WTC11 (cell line): ENCODE measurements at regions not wholly inside any gene's neighbourhood (a gene's known extent, or its start where the extent isn't known, plus 50 kb on each side); places are given as distances from the start of the nearest gene placed in this dataset.

Experiments used
- ATAC-seq: fragments of 200-7000 bp; cut with Tn5 transposase; 2 replicates; pipeline ENCODE4 v1.10.0; 2021; ENCODE audit warnings: mild to moderate bottlenecking, moderate library complexity
- CTCF ChIA-PET: fragments of 300-600 bp; sonication (Branson Sonifier 250); formaldehyde crosslinking; loops from one replicate; lab custom pipeline; 2021; ENCODE audit warnings: antibody characterized with exemption; lab: Charles Lee
- POLR2A ChIA-PET: fragments of 350-600 bp; sonication (Branson Sonifier 250); formaldehyde crosslinking; loops from one replicate; lab custom pipeline; 2021; ENCODE audit warnings: antibody characterized with exemption; lab: Charles Lee
- DNase-seq: peaks from one replicate; pipeline ENCODE4 v3.0.0; 2021; ENCODE audit warnings: low spot score
- H3K27ac Mint-ChIP-seq: 2 replicates; pipeline ENCODE4 v1.8.0; 2021; ENCODE audit warnings: mixed read lengths
- H3K27me3 Mint-ChIP-seq: 2 replicates; pipeline ENCODE4 v1.8.0; 2021; ENCODE audit warnings: low read depth, mild to moderate bottlenecking, moderate library complexity, mixed read lengths
- H3K36me3 Mint-ChIP-seq: 2 replicates; pipeline ENCODE4 v1.8.0; 2021; ENCODE audit warnings: mixed read lengths
- H3K4me1 Mint-ChIP-seq: 2 replicates; pipeline ENCODE4 v1.8.0; 2022; ENCODE audit warnings: mixed read lengths
- H3K4me3 Mint-ChIP-seq: 2 replicates; pipeline ENCODE4 v1.8.0; 2021; ENCODE audit warnings: mild to moderate bottlenecking, moderate library complexity, mixed read lengths
- H3K9me3 Mint-ChIP-seq: 2 replicates; pipeline ENCODE4 v1.8.0; 2021; ENCODE audit warnings: mixed read lengths
- CBFB ChIP-seq: sonication (generic); formaldehyde crosslinking; IDR thresholded peaks from 2 replicates; pipeline ENCODE4 v1.8.1; 2022; ENCODE audit warnings: mild to moderate bottlenecking, low read depth, missing genetic modification reagents
- E2F1 ChIP-seq: sonication (generic); formaldehyde crosslinking; IDR thresholded peaks from 2 replicates; pipeline ENCODE4 v1.8.0; 2022; ENCODE audit warnings: mild to moderate bottlenecking, missing genetic modification reagents
- ESRRA ChIP-seq: sonication (generic); formaldehyde crosslinking; IDR thresholded peaks from 2 replicates; pipeline ENCODE4 v1.8.1; 2022; ENCODE audit warnings: mild to moderate bottlenecking, missing genetic modification reagents, borderline replicate concordance
- FOXK1 ChIP-seq: sonication (generic); formaldehyde crosslinking; IDR thresholded peaks from 2 replicates; pipeline ENCODE4 v1.8.0; 2022; ENCODE audit warnings: mild to moderate bottlenecking, moderate library complexity, missing genetic modification reagents
- GRHL2 ChIP-seq: fragments of 250-450 bp; sonication (Bioruptor Pico); IDR thresholded peaks from 2 replicates; pipeline ENCODE4 v1.8.0; 2022; ENCODE audit warnings: mild to moderate bottlenecking, moderate library complexity; ENCODE audit not compliant: insufficient replicate concordance, severe bottlenecking
- IRF2 ChIP-seq: sonication (generic); formaldehyde crosslinking; IDR thresholded peaks from 2 replicates; pipeline ENCODE4 v1.8.0; 2022; ENCODE audit warnings: low read depth, missing genetic modification reagents, borderline replicate concordance
- NR1H2 ChIP-seq: sonication (generic); formaldehyde crosslinking; IDR thresholded peaks from 2 replicates; pipeline ENCODE4 v1.9.0; 2021; ENCODE audit warnings: mild to moderate bottlenecking, moderate library complexity, missing genetic modification reagents
- PRRX2 ChIP-seq: fragments of 250-450 bp; sonication (Bioruptor Pico); IDR thresholded peaks from 2 replicates; pipeline ENCODE4 v1.8.0; 2021; ENCODE audit warnings: mild to moderate bottlenecking
- RELA ChIP-seq: sonication (generic); formaldehyde crosslinking; IDR thresholded peaks from 2 replicates; pipeline ENCODE4 v1.8.1; 2022; ENCODE audit warnings: missing genetic modification reagents, mild to moderate bottlenecking, borderline replicate concordance
- SOX15 ChIP-seq: fragments of 250-450 bp; sonication (Bioruptor Pico); IDR thresholded peaks from 2 replicates; pipeline ENCODE4 v1.9.0; 2021; ENCODE audit warnings: mild to moderate bottlenecking
- TCF7 ChIP-seq: sonication (generic); formaldehyde crosslinking; IDR thresholded peaks from 2 replicates; pipeline ENCODE4 v1.8.0; 2022; ENCODE audit warnings: mild to moderate bottlenecking, low read depth, missing genetic modification reagents, moderate library complexity
- ZNF317 ChIP-seq: sonication (generic); formaldehyde crosslinking; IDR thresholded peaks from 2 replicates; pipeline ENCODE4 v1.8.1; 2023; ENCODE audit warnings: low read depth, mild to moderate bottlenecking, moderate library complexity, missing genetic modification reagents, borderline replicate concordance
- ZNF423 ChIP-seq: fragments of 250-450 bp; sonication (Bioruptor Pico); IDR thresholded peaks from 2 replicates; pipeline ENCODE4 v2.1.2; 2022; ENCODE audit warnings: mild to moderate bottlenecking, moderate library complexity
- ZNF671 ChIP-seq: fragments of 250-450 bp; sonication (Bioruptor Pico); IDR thresholded peaks from 2 replicates; pipeline ENCODE4 v1.8.0; 2021; ENCODE audit warnings: mild to moderate bottlenecking
- TF ChIP-seq, protein P1 (sequence below): fragments of 250-450 bp; sonication (Bioruptor Pico); IDR thresholded peaks from 2 replicates; pipeline ENCODE4 v1.9.0; 2021; ENCODE audit warnings: mild to moderate bottlenecking, borderline replicate concordance
- TF ChIP-seq, protein P2 (sequence below): sonication (generic); formaldehyde crosslinking; IDR thresholded peaks from 2 replicates; pipeline ENCODE4 v1.8.1; 2023; ENCODE audit warnings: mild to moderate bottlenecking, missing genetic modification reagents
- TF ChIP-seq, protein P3 (sequence below): sonication (generic); formaldehyde crosslinking; IDR thresholded peaks from 2 replicates; pipeline ENCODE4 v1.8.1; 2022; ENCODE audit warnings: mild to moderate bottlenecking, moderate library complexity, missing genetic modification reagents
- TF ChIP-seq, protein P4 (sequence below): sonication (generic); formaldehyde crosslinking; IDR thresholded peaks from 2 replicates; pipeline ENCODE4 v1.8.0; 2022; ENCODE audit warnings: mild to moderate bottlenecking, missing genetic modification reagents
- TF ChIP-seq, protein P5 (sequence below): sonication (generic); formaldehyde crosslinking; IDR thresholded peaks from 2 replicates; pipeline ENCODE4 v1.8.1; 2022; ENCODE audit warnings: low read depth, mild to moderate bottlenecking, moderate library complexity, missing genetic modification reagents, borderline replicate concordance
- TF ChIP-seq, protein P6 (sequence below): sonication (generic); formaldehyde crosslinking; IDR thresholded peaks from 2 replicates; pipeline ENCODE4 v1.8.1; 2023; ENCODE audit warnings: mild to moderate bottlenecking, missing genetic modification reagents, borderline replicate concordance

GRCh38 chr5:84535281-84535680, 150.6 kb upstream of the EDIL3 start:
- Mint-ChIP-seq H3K27ac (peak overlapping the region; percentile 23; the same call in 1 of the 2 replicates), H3K4me1 (peaks cover 13% of the 10 kb centered on the region), H3K9me3 (peaks cover 14% of the 10 kb centered on the region), H3K4me3 (no peak overlapping the region), H3K27me3 (no peaks in the 10 kb centered on the region), H3K36me3 (peaks cover 16% of the 10 kb centered on the region)
- ChIA-PET POLR2A (no interaction called here), CTCF (no interaction called here)
- TF ChIP-seq, protein P1, sequence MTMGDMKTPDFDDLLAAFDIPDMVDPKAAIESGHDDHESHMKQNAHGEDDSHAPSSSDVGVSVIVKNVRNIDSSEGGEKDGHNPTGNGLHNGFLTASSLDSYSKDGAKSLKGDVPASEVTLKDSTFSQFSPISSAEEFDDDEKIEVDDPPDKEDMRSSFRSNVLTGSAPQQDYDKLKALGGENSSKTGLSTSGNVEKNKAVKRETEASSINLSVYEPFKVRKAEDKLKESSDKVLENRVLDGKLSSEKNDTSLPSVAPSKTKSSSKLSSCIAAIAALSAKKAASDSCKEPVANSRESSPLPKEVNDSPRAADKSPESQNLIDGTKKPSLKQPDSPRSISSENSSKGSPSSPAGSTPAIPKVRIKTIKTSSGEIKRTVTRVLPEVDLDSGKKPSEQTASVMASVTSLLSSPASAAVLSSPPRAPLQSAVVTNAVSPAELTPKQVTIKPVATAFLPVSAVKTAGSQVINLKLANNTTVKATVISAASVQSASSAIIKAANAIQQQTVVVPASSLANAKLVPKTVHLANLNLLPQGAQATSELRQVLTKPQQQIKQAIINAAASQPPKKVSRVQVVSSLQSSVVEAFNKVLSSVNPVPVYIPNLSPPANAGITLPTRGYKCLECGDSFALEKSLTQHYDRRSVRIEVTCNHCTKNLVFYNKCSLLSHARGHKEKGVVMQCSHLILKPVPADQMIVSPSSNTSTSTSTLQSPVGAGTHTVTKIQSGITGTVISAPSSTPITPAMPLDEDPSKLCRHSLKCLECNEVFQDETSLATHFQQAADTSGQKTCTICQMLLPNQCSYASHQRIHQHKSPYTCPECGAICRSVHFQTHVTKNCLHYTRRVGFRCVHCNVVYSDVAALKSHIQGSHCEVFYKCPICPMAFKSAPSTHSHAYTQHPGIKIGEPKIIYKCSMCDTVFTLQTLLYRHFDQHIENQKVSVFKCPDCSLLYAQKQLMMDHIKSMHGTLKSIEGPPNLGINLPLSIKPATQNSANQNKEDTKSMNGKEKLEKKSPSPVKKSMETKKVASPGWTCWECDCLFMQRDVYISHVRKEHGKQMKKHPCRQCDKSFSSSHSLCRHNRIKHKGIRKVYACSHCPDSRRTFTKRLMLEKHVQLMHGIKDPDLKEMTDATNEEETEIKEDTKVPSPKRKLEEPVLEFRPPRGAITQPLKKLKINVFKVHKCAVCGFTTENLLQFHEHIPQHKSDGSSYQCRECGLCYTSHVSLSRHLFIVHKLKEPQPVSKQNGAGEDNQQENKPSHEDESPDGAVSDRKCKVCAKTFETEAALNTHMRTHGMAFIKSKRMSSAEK (CRISPR knock-in tag) = no peak
- TF ChIP-seq, protein P2, sequence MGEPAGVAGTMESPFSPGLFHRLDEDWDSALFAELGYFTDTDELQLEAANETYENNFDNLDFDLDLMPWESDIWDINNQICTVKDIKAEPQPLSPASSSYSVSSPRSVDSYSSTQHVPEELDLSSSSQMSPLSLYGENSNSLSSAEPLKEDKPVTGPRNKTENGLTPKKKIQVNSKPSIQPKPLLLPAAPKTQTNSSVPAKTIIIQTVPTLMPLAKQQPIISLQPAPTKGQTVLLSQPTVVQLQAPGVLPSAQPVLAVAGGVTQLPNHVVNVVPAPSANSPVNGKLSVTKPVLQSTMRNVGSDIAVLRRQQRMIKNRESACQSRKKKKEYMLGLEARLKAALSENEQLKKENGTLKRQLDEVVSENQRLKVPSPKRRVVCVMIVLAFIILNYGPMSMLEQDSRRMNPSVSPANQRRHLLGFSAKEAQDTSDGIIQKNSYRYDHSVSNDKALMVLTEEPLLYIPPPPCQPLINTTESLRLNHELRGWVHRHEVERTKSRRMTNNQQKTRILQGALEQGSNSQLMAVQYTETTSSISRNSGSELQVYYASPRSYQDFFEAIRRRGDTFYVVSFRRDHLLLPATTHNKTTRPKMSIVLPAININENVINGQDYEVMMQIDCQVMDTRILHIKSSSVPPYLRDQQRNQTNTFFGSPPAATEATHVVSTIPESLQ (CRISPR knock-in tag) = no peak
- TF ChIP-seq PRRX2 (CRISPR knock-in tag) = no peak
- no peak for TF ChIP-seq ZNF317 (CRISPR knock-in tag)
- no peak for TF ChIP-seq ZNF671 (CRISPR knock-in tag)
- TF ChIP-seq, protein P3, sequence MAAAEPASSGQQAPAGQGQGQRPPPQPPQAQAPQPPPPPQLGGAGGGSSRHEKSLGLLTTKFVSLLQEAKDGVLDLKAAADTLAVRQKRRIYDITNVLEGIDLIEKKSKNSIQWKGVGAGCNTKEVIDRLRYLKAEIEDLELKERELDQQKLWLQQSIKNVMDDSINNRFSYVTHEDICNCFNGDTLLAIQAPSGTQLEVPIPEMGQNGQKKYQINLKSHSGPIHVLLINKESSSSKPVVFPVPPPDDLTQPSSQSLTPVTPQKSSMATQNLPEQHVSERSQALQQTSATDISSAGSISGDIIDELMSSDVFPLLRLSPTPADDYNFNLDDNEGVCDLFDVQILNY (CRISPR knock-in tag) = no peak
- TF ChIP-seq E2F1 (CRISPR knock-in tag) = no peak
- TF ChIP-seq, protein P4, sequence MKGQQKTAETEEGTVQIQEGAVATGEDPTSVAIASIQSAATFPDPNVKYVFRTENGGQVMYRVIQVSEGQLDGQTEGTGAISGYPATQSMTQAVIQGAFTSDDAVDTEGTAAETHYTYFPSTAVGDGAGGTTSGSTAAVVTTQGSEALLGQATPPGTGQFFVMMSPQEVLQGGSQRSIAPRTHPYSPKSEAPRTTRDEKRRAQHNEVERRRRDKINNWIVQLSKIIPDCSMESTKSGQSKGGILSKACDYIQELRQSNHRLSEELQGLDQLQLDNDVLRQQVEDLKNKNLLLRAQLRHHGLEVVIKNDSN = no peak
- TF ChIP-seq TCF7 (CRISPR knock-in tag) = no peak
- no peak for TF ChIP-seq RELA (CRISPR knock-in tag)
- no peak for TF ChIP-seq FOXK1 (CRISPR knock-in tag)
- TF ChIP-seq SOX15 (CRISPR knock-in tag) = no peak
- TF ChIP-seq ESRRA = no peak
- TF ChIP-seq ZNF423 (CRISPR knock-in tag) = no peak
- no peak for DNase-seq
- no peak for ATAC-seq

DNA sequence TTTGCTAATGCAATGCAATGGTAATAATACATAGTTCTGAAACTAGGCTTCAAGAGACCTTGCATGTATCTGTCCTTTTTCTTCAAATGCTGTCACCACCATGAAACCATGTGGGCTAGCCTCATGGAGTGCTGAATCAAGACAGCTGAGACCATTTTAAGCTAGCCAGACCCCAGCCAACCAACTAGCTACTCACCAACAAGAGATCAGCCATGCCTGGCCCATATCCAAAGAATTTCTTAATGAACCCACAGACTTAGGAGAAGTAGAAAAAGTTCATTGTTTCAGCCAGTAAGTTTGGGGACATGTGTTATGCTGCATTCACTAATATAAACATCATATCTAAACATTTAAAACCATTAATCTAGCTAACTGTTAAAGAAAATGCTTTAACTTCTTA, 139.8 kb upstream of the EDIL3 start:
- POLR2A ChIA-PET = no interaction called here
- CTCF ChIA-PET = no interaction called here
- Mint-ChIP-seq H3K27me3 (0 out of 2 replicates have a peak, but pooled peaks cover 2% of the 10 kb centered on the region), H3K4me1 (no peaks in the 10 kb centered on the region), H3K9me3 (peaks cover 17% of the 10 kb centered on the region), H3K4me3 (no peak overlapping the region), H3K27ac (no peak overlapping the region)
- DNase-seq = no peak
- no peak for ATAC-seq
- TF ChIP-seq, protein P5, sequence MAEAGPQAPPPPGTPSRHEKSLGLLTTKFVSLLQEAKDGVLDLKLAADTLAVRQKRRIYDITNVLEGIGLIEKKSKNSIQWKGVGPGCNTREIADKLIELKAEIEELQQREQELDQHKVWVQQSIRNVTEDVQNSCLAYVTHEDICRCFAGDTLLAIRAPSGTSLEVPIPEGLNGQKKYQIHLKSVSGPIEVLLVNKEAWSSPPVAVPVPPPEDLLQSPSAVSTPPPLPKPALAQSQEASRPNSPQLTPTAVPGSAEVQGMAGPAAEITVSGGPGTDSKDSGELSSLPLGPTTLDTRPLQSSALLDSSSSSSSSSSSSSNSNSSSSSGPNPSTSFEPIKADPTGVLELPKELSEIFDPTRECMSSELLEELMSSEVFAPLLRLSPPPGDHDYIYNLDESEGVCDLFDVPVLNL (CRISPR knock-in tag) = no peak
- TF ChIP-seq, protein P3 (CRISPR knock-in tag) = no peak
- TF ChIP-seq IRF2 (CRISPR knock-in tag) (no peak), GRHL2 (CRISPR knock-in tag) (no peak), CBFB (no peak), NR1H2 (no peak)
- TF ChIP-seq, protein P6, sequence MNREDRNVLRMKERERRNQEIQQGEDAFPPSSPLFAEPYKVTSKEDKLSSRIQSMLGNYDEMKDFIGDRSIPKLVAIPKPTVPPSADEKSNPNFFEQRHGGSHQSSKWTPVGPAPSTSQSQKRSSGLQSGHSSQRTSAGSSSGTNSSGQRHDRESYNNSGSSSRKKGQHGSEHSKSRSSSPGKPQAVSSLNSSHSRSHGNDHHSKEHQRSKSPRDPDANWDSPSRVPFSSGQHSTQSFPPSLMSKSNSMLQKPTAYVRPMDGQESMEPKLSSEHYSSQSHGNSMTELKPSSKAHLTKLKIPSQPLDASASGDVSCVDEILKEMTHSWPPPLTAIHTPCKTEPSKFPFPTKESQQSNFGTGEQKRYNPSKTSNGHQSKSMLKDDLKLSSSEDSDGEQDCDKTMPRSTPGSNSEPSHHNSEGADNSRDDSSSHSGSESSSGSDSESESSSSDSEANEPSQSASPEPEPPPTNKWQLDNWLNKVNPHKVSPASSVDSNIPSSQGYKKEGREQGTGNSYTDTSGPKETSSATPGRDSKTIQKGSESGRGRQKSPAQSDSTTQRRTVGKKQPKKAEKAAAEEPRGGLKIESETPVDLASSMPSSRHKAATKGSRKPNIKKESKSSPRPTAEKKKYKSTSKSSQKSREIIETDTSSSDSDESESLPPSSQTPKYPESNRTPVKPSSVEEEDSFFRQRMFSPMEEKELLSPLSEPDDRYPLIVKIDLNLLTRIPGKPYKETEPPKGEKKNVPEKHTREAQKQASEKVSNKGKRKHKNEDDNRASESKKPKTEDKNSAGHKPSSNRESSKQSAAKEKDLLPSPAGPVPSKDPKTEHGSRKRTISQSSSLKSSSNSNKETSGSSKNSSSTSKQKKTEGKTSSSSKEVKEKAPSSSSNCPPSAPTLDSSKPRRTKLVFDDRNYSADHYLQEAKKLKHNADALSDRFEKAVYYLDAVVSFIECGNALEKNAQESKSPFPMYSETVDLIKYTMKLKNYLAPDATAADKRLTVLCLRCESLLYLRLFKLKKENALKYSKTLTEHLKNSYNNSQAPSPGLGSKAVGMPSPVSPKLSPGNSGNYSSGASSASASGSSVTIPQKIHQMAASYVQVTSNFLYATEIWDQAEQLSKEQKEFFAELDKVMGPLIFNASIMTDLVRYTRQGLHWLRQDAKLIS (CRISPR knock-in tag) = no peak
- TF ChIP-seq, all 79 proteins: peak for 0
- peaks cover 2% of the 10 kb centered on the region; the same call in 1 of the 2 replicates for H3K36me3 Mint-ChIP-seq
